ENCODE measurements at regions not wholly inside any gene's neighbourhood (a gene's known extent, or its start where the extent isn't known, plus 50 kb on each side); places are given as distances from the start of the nearest gene placed in this dataset.
"Not testable (repeated sequence)": the region's sequence is repeated elsewhere in the genome, so short reads cannot be mapped to it uniquely, and the experiment has no call there.

DNA sequence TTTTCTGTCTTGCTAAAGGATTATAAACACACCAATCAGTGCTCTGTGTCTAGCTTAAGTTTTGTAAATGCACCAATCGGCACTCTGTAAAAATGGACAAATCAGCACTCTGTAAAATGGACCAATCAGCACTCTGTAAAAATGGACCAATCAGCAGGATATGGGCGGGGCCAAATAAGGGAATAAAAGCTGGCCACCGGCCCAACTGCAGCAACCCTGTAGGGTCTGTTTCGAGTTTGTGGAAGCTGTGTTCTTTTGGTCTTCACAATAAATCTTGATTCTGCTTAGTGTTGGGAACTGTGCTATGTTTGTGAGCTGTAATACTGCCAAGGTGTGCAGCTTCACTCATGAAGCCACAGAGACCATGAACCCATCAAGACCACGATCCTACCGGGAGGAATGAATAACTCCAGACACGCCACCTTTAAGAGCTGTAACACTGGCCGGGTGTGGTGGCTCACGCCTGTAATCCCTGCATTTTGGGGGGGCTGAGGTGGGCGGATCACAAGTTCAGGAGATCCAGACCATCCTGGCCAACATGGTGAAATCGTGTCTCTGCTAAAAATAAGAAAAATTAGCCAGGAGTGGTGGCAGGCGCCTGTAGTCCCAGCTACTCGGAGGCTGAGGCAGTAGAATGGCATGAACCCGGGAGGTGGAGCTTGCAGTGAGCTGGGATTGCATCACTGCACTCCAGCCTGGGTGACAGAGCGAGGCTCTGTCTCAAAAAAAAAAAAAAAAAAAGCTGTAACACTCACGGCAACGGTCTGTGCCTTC is 133.0 kb upstream of the GDF10 start:
- DNase-seq (ENCODE audit: low read depth) = not testable (repeated sequence)

- DNase-seq (ENCODE audit: low read depth) = no peak
Measured at GRCh38 chr10:47167591-47167990, 132.4 kb upstream of the GDF10 start.

DNA sequence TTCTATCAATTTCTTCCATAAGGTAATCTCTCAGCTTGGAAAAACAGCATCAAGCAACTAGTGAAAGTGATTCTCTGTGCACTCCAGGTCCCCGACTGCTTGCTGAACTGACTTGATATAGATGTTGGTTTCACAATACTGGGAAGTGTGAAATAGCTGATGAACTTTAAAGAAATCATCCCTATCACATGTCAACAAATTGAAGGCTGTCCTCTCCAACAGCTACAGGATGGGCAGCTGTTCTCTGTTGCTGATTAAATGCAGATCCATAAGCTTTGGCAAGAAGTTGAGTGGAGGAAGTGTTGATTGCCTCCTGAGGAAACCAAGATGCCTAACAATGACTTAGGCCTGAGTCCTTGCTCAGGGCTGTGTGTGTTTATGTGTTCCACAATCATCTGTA is 130.4 kb upstream of the GDF10 start:
- no peak for DNase-seq (ENCODE audit: low read depth)

GRCh38 chr10:47173929-47174442 is 126.0 kb upstream of the GDF10 start:
- DNase-seq (ENCODE audit: low read depth) = no peak

DNA sequence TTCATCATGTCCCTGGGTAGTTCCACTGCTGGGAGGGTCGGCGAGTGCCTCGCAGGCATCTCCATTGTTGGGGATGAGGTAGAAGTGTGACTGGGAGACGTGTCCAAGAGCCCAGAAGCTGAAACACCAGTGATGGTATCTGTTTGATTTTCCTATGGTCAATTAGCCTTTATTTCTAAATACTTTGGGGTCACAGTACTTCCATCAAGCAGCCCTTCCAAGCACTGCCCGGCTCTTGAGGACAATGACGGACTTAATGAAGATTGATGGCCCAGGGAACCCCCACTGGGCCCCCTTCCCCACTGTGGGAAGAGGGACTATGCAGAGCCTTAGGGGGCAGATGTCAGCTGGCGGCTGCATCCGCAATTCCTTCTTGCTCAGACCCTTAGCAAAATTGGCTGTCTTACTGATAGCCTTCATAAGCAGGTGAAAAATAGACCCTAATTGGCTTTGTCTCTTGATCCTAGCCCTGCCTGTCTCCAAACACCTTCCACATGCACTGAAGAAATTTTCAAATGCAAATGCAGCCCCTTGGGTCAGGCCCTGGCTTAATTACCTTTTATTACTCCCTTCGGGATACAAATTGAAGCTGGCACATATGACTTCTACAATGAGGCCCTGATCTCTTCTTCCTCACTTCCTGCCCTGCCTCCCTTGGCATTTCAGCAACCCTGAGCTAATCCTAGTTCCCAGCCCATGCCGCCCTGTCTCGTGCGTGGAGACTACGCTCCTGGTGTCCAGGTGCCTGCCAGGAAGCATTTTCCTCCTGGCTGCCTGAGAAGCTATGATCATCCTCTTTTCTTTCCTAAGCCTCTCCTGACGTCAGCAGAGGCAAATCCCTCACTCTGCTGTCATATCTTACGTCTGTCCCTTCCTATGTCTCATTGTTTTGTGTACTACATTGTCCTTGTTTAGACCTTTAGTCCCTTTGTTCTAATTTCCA is 124.5 kb upstream of the GDF10 start:
- no peak for DNase-seq (ENCODE audit: low read depth)

DNA sequence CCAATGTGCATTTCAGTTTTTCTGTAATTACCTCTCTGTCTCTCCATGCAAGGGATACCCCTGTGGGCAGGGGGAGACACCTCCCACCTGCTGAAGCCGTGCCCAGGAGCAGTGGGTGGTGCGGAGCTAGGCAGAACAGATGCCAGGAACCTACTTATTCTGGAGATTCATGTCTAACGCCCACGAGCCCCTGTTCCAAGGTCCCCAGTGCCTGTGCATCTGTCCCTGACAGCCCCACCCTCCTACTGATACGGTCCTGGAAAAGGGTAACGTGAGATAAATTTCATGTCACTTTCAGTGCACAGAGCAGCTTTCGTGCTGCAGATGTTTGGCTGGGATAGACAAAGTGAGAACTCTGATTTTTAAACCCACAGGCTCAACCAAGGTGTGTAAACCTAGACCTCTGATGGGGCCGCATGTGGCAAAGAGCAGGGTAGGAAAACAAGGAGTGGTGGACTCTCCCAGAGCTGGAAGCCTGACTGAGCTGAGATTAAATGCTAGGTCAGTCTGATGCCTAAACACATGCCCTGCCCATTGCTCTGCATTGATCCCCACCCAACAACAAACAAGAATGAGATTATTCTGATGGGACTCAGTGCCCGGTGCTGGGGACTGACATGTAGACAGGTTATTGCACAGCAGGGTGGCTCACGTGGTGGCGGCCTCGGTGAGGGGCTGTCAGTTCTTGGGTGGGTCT is 123.6 kb upstream of the GDF10 start:
- no peak for DNase-seq (ENCODE audit: low read depth)

GRCh38 chr10:47176903-47177868 is 122.8 kb upstream of the GDF10 start:
- DNase-seq (ENCODE audit: low read depth) = no peak

GRCh38 chr10:47178537-47179290 is 121.3 kb upstream of the GDF10 start:
- no peak for DNase-seq (ENCODE audit: low read depth)

DNA sequence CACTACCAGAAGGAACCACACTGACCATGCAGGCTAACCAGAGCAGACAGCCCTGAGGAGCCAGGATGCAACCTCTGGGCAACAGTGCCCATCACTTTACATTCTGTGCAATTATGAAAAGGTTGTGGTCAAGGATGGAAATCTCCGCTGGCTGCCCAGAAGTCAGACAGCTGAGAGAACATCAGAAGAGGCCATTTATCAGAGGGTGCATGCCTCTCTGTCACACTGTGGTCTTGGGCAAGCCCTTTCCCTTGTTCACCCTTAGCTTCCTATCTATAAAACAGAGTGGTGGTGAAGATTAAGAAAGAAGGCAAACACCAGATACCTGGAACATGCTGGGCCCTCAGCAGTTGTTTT is 120.7 kb upstream of the GDF10 start:
- DNase-seq (ENCODE audit: low read depth) = no peak

GRCh38 chr10:47181052-47181849 is 118.7 kb upstream of the GDF10 start:
- DNase-seq (ENCODE audit: low read depth) = no peak

DNA sequence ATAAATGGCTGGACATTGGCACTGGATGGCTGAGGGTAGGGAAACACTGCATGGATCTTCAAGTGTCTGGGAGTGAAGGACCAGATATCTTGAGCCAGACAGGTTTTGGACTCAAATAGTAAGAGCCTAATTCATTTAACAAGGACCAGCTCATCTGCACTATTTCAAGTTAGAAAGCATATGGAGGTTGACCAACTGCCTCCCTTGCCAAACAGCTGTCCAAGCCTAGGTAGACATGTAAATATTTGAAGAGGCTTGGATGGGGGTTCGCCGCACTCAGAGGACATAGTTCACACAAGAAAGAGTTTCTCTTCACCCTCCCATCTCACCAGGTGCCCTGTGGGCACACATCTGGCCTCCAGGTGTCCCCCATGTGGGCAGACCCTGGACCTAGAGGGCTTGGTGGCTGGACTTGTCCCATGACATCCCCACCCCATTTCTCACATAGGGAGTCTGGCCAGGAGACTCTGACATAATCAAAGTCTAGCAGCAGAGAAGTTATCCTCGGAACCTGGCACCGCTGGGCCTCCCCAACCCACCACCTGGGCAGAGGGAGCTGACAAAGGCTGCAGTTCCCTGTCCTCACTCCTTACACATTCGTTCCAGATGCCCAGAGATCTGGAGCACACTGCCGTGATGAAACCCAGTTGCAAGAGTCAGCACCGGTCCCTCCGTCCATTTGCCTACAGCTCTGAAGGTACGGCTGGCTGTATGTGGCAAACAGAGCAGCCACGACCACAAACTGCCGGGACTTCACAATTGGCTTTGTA is 116.9 kb upstream of the GDF10 start:
- DNase-seq (ENCODE audit: low read depth) = no peak

GRCh38 chr10:47183704-47184041 is 116.3 kb upstream of the GDF10 start:
- no peak for DNase-seq (ENCODE audit: low read depth)

- DNase-seq (ENCODE audit: low read depth) = no peak
Measured at GRCh38 chr10:47184273-47184672, 115.7 kb upstream of the GDF10 start.

- DNase-seq (ENCODE audit: low read depth) = no peak
Measured at GRCh38 chr10:47184724-47185330, 115.2 kb upstream of the GDF10 start.

DNA sequence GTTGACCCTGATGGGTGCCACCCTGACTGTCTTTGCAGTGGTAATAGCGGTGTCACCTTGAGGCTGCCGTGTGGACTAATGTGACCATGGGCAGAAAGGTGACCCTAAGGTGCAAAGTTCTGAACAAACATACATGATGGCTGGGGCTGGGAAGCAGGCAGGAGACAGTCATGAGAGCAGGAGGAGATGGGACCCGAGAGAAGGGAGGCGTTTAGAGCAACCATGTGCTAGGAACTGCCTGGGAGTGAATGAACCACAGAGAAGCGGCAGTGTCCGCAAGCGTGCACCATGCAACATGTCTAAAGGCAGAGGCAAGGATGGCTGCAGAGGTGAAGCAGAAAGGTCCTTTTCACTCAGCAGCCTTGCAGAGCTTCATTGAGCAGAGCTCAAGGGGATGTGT is 113.1 kb upstream of the GDF10 start:
- DNase-seq (ENCODE audit: low read depth) = no peak

DNA sequence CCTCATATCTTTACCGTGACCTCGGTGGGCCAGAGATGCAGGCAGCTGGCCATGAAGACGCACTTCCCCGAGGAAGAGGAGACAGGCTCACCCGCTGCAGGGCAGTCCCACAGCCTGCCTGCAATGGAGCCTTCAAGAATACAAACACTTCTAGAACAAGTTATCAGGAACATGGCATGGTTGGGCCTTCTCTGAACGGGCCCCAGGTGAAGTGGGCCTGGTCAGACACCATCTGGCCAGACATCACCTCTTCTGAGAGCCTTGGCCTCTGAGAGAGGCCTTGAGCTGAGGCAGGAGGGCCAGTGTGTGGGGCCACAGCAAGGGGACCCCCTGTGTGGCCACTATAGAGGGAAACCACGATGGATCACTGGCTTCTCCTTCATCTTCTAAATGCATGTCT is 112.4 kb upstream of the GDF10 start:
- DNase-seq (ENCODE audit: low read depth) = no peak

GRCh38 chr10:47188156-47188555 is 111.8 kb upstream of the GDF10 start:
- no peak for DNase-seq (ENCODE audit: low read depth)

DNA sequence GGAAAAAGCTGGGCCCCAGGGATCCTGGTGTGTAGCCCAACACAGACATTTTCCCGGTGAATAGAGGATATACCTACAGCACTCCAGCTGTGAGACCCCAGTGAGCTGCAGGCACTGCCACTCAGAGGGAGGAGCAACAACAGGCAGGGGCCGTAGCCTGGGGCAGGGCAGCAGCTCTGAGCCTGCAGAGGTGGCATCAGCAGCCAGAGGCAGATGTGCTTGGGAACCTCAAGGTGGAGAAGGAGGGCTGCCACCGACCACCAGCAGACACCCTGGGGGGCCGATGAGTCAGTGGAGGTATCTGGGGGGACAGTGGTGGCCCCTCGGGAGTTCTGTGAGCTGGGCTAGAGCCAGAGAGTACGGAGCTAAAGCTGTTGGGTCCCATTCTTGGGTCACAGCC is 110.2 kb upstream of the GDF10 start:
- DNase-seq (ENCODE audit: low read depth) = no peak

GRCh38 chr10:47190301-47190700 is 109.7 kb upstream of the GDF10 start:
- no peak for DNase-seq (ENCODE audit: low read depth)
